ENCODE measurements at regions not wholly inside any gene's neighbourhood (a gene's known extent, or its start where the extent isn't known, plus 50 kb on each side); places are given as distances from the start of the nearest gene placed in this dataset.

- H3K4me1 ChIP-seq (ENCODE audit: insufficient read depth, low read length) = no peaks in the 10 kb centered on the region
- no peaks in the 10 kb centered on the region for H3K9me3 ChIP-seq (ENCODE audit: low read length)
- no peak overlapping the region for H2AFZ ChIP-seq (ENCODE audit: low read depth, low read length)
- H3K36me3 ChIP-seq (ENCODE audit: insufficient read depth, low read length) = no peaks in the 10 kb centered on the region
- no peaks in the 10 kb centered on the region for H3K27me3 ChIP-seq (ENCODE audit: insufficient read depth, low read length)
- H3K4me3 ChIP-seq (ENCODE audit: low read length) = no peak overlapping the region
These were observed 230.2 kb upstream of the TLE4 start for GRCh38 chr9:79341561-79341960.

- no peak overlapping the region for H3K4me3 ChIP-seq (ENCODE audit: low read length)
- H3K27me3 ChIP-seq (ENCODE audit: insufficient read depth, low read length) = no peaks in the 10 kb centered on the region
These were observed 225.3 kb upstream of the TLE4 start for GRCh38 chr9:79346350-79347020.

GRCh38 chr9:79352322-79352721, 219.4 kb upstream of the TLE4 start:
- Histone ChIP-seq H3K27me3 (ENCODE audit: insufficient read depth, low read length) (no peaks in the 10 kb centered on the region), H2AFZ (ENCODE audit: low read depth, low read length) (no peak overlapping the region)

More at GRCh38 chr9:79346350-79347020, 225.3 kb upstream of the TLE4 start:
- Histone ChIP-seq H3K9me3 (ENCODE audit: low read length) (no peaks in the 10 kb centered on the region), H3K36me3 (ENCODE audit: insufficient read depth, low read length) (no peaks in the 10 kb centered on the region), H3K4me1 (ENCODE audit: insufficient read depth, low read length) (no peaks in the 10 kb centered on the region), H2AFZ (ENCODE audit: low read depth, low read length) (no peak overlapping the region)

GRCh38 chr9:79353856-79354520, 217.8 kb upstream of the TLE4 start:
- Histone ChIP-seq H3K4me3 (ENCODE audit: low read length) (no peak overlapping the region), H2AFZ (ENCODE audit: low read depth, low read length) (no peak overlapping the region), H3K4me1 (ENCODE audit: insufficient read depth, low read length) (no peaks in the 10 kb centered on the region), H3K36me3 (ENCODE audit: insufficient read depth, low read length) (no peaks in the 10 kb centered on the region), H3K27me3 (ENCODE audit: insufficient read depth, low read length) (no peaks in the 10 kb centered on the region), H3K9me3 (ENCODE audit: low read length) (no peaks in the 10 kb centered on the region)

More at GRCh38 chr9:79352322-79352721, 219.4 kb upstream of the TLE4 start:
- Histone ChIP-seq H3K36me3 (ENCODE audit: insufficient read depth, low read length) (no peaks in the 10 kb centered on the region), H3K4me3 (ENCODE audit: low read length) (no peak overlapping the region), H3K4me1 (ENCODE audit: insufficient read depth, low read length) (no peaks in the 10 kb centered on the region), H3K9me3 (ENCODE audit: low read length) (no peaks in the 10 kb centered on the region)

GRCh38 chr9:79357194-79357593, 214.6 kb upstream of the TLE4 start:
- Histone ChIP-seq H3K4me1 (ENCODE audit: insufficient read depth, low read length) (no peaks in the 10 kb centered on the region), H2AFZ (ENCODE audit: low read depth, low read length) (no peak overlapping the region), H3K4me3 (ENCODE audit: low read length) (no peak overlapping the region), H3K27me3 (ENCODE audit: insufficient read depth, low read length) (no peaks in the 10 kb centered on the region), H3K9me3 (ENCODE audit: low read length) (no peaks in the 10 kb centered on the region), H3K36me3 (ENCODE audit: insufficient read depth, low read length) (no peaks in the 10 kb centered on the region)

- Histone ChIP-seq H3K36me3 (ENCODE audit: insufficient read depth, low read length) (no peaks in the 10 kb centered on the region), H3K4me3 (ENCODE audit: low read length) (no peak overlapping the region), H3K4me1 (ENCODE audit: insufficient read depth, low read length) (no peaks in the 10 kb centered on the region), H3K9me3 (ENCODE audit: low read length) (no peaks in the 10 kb centered on the region), H2AFZ (ENCODE audit: low read depth, low read length) (no peak overlapping the region), H3K27me3 (ENCODE audit: insufficient read depth, low read length) (no peaks in the 10 kb centered on the region)
These were observed 214.1 kb upstream of the TLE4 start for GRCh38 chr9:79357616-79358015.

- no peak overlapping the region for H2AFZ ChIP-seq (ENCODE audit: low read depth, low read length)
- H3K36me3 ChIP-seq (ENCODE audit: insufficient read depth, low read length) = no peaks in the 10 kb centered on the region
- no peaks in the 10 kb centered on the region for H3K9me3 ChIP-seq (ENCODE audit: low read length)
- no peak overlapping the region for H3K4me3 ChIP-seq (ENCODE audit: low read length)
- H3K27me3 ChIP-seq (ENCODE audit: insufficient read depth, low read length) = no peaks in the 10 kb centered on the region
- H3K4me1 ChIP-seq (ENCODE audit: insufficient read depth, low read length) = no peaks in the 10 kb centered on the region
These were observed 211.1 kb upstream of the TLE4 start for GRCh38 chr9:79360387-79361347.

- H3K36me3 ChIP-seq (ENCODE audit: insufficient read depth, low read length) = no peaks in the 10 kb centered on the region
- H3K4me1 ChIP-seq (ENCODE audit: insufficient read depth, low read length) = no peaks in the 10 kb centered on the region
- no peaks in the 10 kb centered on the region for H3K9me3 ChIP-seq (ENCODE audit: low read length)
- no peaks in the 10 kb centered on the region for H3K27me3 ChIP-seq (ENCODE audit: insufficient read depth, low read length)
- H2AFZ ChIP-seq (ENCODE audit: low read depth, low read length) = peak overlapping the region; percentile 48
- no peak overlapping the region for H3K4me3 ChIP-seq (ENCODE audit: low read length)
These were observed 209.4 kb upstream of the TLE4 start for GRCh38 chr9:79362100-79363081.

GRCh38 chr9:79369676-79370075, 202.1 kb upstream of the TLE4 start:
- Histone ChIP-seq H3K9me3 (ENCODE audit: low read length) (no peaks in the 10 kb centered on the region), H3K27me3 (ENCODE audit: insufficient read depth, low read length) (no peaks in the 10 kb centered on the region), H3K36me3 (ENCODE audit: insufficient read depth, low read length) (no peaks in the 10 kb centered on the region), H2AFZ (ENCODE audit: low read depth, low read length) (no peak overlapping the region), H3K4me3 (ENCODE audit: low read length) (no peak overlapping the region), H3K4me1 (ENCODE audit: insufficient read depth, low read length) (no peaks in the 10 kb centered on the region)

GRCh38 chr9:79371301-79371700, 200.5 kb upstream of the TLE4 start:
- Histone ChIP-seq H2AFZ (ENCODE audit: low read depth, low read length) (no peak overlapping the region), H3K27me3 (ENCODE audit: insufficient read depth, low read length) (no peaks in the 10 kb centered on the region), H3K4me3 (ENCODE audit: low read length) (no peak overlapping the region), H3K9me3 (ENCODE audit: low read length) (no peaks in the 10 kb centered on the region), H3K36me3 (ENCODE audit: insufficient read depth, low read length) (no peaks in the 10 kb centered on the region), H3K4me1 (ENCODE audit: insufficient read depth, low read length) (no peaks in the 10 kb centered on the region)

- Histone ChIP-seq H3K4me1 (ENCODE audit: insufficient read depth, low read length) (no peaks in the 10 kb centered on the region), H2AFZ (ENCODE audit: low read depth, low read length) (no peak overlapping the region), H3K27me3 (ENCODE audit: insufficient read depth, low read length) (no peaks in the 10 kb centered on the region), H3K36me3 (ENCODE audit: insufficient read depth, low read length) (no peaks in the 10 kb centered on the region), H3K4me3 (ENCODE audit: low read length) (no peak overlapping the region), H3K9me3 (ENCODE audit: low read length) (no peaks in the 10 kb centered on the region)
These were observed 199.7 kb upstream of the TLE4 start for GRCh38 chr9:79371948-79372555.

GRCh38 chr9:79377339-79377855, 194.4 kb upstream of the TLE4 start:
- Histone ChIP-seq H3K27me3 (ENCODE audit: insufficient read depth, low read length) (no peaks in the 10 kb centered on the region), H2AFZ (ENCODE audit: low read depth, low read length) (no peak overlapping the region), H3K4me3 (ENCODE audit: low read length) (no peak overlapping the region), H3K4me1 (ENCODE audit: insufficient read depth, low read length) (peaks cover 12% of the 10 kb centered on the region), H3K36me3 (ENCODE audit: insufficient read depth, low read length) (no peaks in the 10 kb centered on the region), H3K9me3 (ENCODE audit: low read length) (no peaks in the 10 kb centered on the region)

All from neuron (in vitro differentiated cells).